Activated CD4-positive, alpha-beta T cell treated with anti-CD3 and anti-CD28 coated beads, Interleukin-10, Interleukin-2, amounts not matched to agents 100 ng/mL and 50 ng/mL, durations not matched to agents 16 hours and 8 hours (primary cell): ENCODE measurements at regions not wholly inside any gene's neighbourhood (a gene's known extent, or its start where the extent isn't known, plus 50 kb on each side); places are given as distances from the start of the nearest gene placed in this dataset.
"Not testable (repeated sequence)": the region's sequence is repeated elsewhere in the genome, so short reads cannot be mapped to it uniquely, and the experiment has no call there.

Experiments
- DNase-seq: peaks from one replicate; pipeline ENCODE4 v3.0.0-alpha.2; 2020

- peak; percentile 72 for DNase-seq
Measured at GRCh38 chr6:137717074-137718073, 149.7 kb upstream of the TNFAIP3 start.

GRCh38 chr6:137718903-137719302 lies 148.2 kb upstream of the TNFAIP3 start:
- not testable (repeated sequence) for DNase-seq

GRCh38 chr6:137722749-137723272 lies 144.2 kb upstream of the TNFAIP3 start:
- peak; percentile 70 for DNase-seq

GRCh38 chr6:137723273-137724017 lies 143.6 kb upstream of the TNFAIP3 start:
- no peak for DNase-seq

GRCh38 chr6:137724018-137724403 lies 143.0 kb upstream of the TNFAIP3 start:
- DNase-seq, result no peak

- DNase-seq, result no peak
Measured at GRCh38 chr6:137724495-137725211, 142.4 kb upstream of the TNFAIP3 start.

GRCh38 chr6:137725949-137726348 lies 141.1 kb upstream of the TNFAIP3 start:
- DNase-seq, result no peak

- DNase-seq, result no peak
Measured at GRCh38 chr6:137726582-137726981, 140.5 kb upstream of the TNFAIP3 start.

- no peak for DNase-seq
Measured at GRCh38 chr6:137727216-137727765, 139.8 kb upstream of the TNFAIP3 start.

GRCh38 chr6:137728386-137729349 lies 138.4 kb upstream of the TNFAIP3 start:
- DNase-seq, result no peak

- DNase-seq, result no peak
Measured at GRCh38 chr6:137729866-137730629, 137.0 kb upstream of the TNFAIP3 start.

- DNase-seq, result no peak
Measured at GRCh38 chr6:137731600-137731959, 135.5 kb upstream of the TNFAIP3 start.

- DNase-seq, result no peak
Measured at GRCh38 chr6:137731960-137732616, 135.0 kb upstream of the TNFAIP3 start.

- DNase-seq, result no peak
Measured at GRCh38 chr6:137733372-137733771, 133.7 kb upstream of the TNFAIP3 start.

- no peak for DNase-seq
Measured at GRCh38 chr6:137734005-137734874, 132.8 kb upstream of the TNFAIP3 start.

GRCh38 chr6:137734875-137735182 lies 132.2 kb upstream of the TNFAIP3 start:
- no peak for DNase-seq

GRCh38 chr6:137736048-137736818 lies 130.8 kb upstream of the TNFAIP3 start:
- peak; percentile 62 for DNase-seq

- DNase-seq, result no peak
Measured at GRCh38 chr6:137736911-137737310, 130.1 kb upstream of the TNFAIP3 start.
